Endothelial cell (in vitro differentiated cells): ENCODE measurements at regions not wholly inside any gene's neighbourhood (a gene's known extent, or its start where the extent isn't known, plus 50 kb on each side); places are given as distances from the start of the nearest gene placed in this dataset.

Experiments
- DNase-seq: peaks from one replicate; pipeline ENCODE4 v3.0.0; 2021; ENCODE audit warnings: low spot score
- H3K27ac Mint-ChIP-seq: one replicate; pipeline ENCODE4 v1.8.0; 2021; ENCODE audit warnings: mixed read lengths, inconsistent platforms; ENCODE audit not compliant: unreplicated experiment
- H3K27me3 Mint-ChIP-seq: one replicate; pipeline ENCODE4 v1.8.0; 2021; ENCODE audit warnings: mild to moderate bottlenecking, moderate library complexity, mixed read lengths, inconsistent platforms; ENCODE audit not compliant: unreplicated experiment
- H3K36me3 Mint-ChIP-seq: one replicate; pipeline ENCODE4 v1.8.0; 2021; ENCODE audit warnings: mild to moderate bottlenecking, low read depth, mixed read lengths, inconsistent platforms; ENCODE audit not compliant: unreplicated experiment
- H3K4me1 Mint-ChIP-seq: one replicate; pipeline ENCODE4 v1.8.0; 2021; ENCODE audit warnings: mild to moderate bottlenecking, mixed read lengths, inconsistent platforms; ENCODE audit not compliant: unreplicated experiment
- H3K4me3 Mint-ChIP-seq: one replicate; pipeline ENCODE4 v1.8.0; 2021; ENCODE audit warnings: mild to moderate bottlenecking, mixed read lengths, inconsistent platforms; ENCODE audit not compliant: unreplicated experiment
- H3K9me3 Mint-ChIP-seq: one replicate; pipeline ENCODE4 v1.8.0; 2021; ENCODE audit warnings: mixed read lengths, inconsistent platforms; ENCODE audit not compliant: unreplicated experiment
- TF ChIP-seq, protein P1 (sequence below): fragments of 200-600 bp; sonication (generic); IDR thresholded peaks from one replicate; pipeline ENCODE4 v1.5.0; 2021; ENCODE audit warnings: antibody characterized with exemption; ENCODE audit not compliant: unreplicated experiment

DNA sequence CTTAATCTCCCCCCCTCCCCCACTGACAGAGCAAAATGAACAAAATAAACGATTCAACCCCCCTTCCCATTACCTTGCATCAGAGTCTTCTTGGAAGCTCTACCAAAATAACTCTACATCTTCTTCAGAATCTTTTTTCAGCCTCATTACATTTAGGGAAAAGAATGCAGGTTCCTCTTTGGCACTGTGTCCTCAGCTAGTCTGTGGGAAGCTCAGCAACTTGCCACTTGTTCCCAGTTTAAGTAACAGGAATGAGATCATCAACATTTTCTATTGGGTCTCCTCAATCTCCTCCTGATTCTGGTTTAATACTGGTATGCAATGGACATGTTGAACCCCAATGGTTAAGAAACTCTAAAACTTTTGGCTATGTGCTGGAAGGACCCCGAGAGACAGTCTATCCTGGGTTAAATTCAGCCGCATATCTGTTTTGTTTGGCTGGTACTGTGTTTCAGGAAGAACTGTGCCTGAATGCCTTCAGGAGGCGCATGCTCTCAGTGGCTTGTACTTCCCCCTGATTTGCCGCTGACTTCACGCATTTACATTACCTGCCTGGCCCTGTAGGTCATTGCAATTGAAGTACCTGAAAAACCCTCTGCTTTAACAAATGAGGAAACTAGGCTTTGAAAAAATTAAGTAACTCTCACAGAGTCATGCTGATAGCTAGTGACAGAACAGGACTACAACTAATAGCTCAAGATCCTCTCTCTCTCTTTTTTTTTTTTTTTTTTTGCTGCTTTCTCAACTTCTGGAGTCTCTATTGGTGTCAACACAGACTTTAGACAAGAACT, 78.1 kb upstream of the HMHB1 start:
- Mint-ChIP-seq H3K36me3 (no peaks in the 10 kb centered on the region), H3K4me1 (no peaks in the 10 kb centered on the region), H3K27me3 (no peaks in the 10 kb centered on the region), H3K9me3 (no peaks in the 10 kb centered on the region), H3K27ac (no peak overlapping the region), H3K4me3 (no peak overlapping the region)
- TF ChIP-seq, protein P1, sequence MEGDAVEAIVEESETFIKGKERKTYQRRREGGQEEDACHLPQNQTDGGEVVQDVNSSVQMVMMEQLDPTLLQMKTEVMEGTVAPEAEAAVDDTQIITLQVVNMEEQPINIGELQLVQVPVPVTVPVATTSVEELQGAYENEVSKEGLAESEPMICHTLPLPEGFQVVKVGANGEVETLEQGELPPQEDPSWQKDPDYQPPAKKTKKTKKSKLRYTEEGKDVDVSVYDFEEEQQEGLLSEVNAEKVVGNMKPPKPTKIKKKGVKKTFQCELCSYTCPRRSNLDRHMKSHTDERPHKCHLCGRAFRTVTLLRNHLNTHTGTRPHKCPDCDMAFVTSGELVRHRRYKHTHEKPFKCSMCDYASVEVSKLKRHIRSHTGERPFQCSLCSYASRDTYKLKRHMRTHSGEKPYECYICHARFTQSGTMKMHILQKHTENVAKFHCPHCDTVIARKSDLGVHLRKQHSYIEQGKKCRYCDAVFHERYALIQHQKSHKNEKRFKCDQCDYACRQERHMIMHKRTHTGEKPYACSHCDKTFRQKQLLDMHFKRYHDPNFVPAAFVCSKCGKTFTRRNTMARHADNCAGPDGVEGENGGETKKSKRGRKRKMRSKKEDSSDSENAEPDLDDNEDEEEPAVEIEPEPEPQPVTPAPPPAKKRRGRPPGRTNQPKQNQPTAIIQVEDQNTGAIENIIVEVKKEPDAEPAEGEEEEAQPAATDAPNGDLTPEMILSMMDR = no peak
- no peak for DNase-seq

DNA sequence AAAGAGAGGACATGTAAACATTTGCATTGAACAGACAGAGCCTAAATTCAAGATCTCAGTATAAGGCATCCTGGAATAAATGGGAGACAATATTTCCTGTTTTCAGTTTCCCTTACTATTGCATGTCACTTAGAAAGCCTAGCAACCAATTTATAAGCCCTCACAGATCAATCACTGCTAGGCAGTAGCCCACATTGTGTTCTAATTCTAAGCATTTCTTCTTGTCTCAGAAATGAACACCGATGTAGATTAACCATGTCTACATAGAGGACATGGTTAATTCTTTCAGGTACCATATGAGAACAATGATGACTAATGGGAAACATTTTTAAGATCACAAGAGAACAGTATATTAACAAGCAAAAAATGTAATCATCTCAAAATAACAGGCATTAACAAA, 79.6 kb upstream of the HMHB1 start:
- Mint-ChIP-seq H3K9me3 (no peaks in the 10 kb centered on the region), H3K4me1 (no peaks in the 10 kb centered on the region), H3K36me3 (no peaks in the 10 kb centered on the region), H3K27ac (no peak overlapping the region), H3K27me3 (no peaks in the 10 kb centered on the region), H3K4me3 (no peak overlapping the region)
- TF ChIP-seq, protein P1 = no peak
- no peak for DNase-seq

DNA sequence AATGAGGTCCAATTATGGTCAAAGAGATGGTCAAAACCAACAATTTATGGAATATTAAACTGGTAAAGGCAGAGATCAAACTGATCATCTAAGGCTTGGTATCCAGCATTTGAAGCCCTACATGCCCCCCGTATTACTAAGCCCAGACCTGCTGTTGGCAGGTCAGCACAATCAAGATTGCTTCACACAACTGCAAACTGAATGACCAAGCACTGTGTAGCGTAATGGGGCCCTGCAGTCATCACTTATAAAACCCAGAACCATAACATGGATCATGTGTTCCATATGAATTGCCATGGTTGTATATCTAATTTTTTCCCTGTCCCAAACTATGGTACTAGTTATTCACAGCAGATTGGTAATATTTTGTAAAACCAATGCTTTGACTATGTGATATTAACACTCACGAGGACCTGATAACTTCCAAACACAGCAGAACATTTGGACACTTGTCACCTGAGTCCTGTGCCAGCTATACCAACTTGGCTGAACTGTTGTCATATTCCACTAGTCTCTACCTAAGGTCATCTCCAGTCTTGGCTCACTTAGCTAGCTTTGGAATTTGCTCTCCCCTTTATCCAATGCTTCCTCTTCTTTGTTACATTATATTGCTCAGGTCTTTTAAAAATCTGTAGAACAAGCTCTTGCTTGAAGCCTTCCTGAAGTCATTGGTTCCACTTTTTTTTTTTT, 81.7 kb upstream of the HMHB1 start:
- Mint-ChIP-seq H3K27ac (no peak overlapping the region), H3K27me3 (no peaks in the 10 kb centered on the region), H3K4me1 (no peaks in the 10 kb centered on the region), H3K4me3 (no peak overlapping the region), H3K36me3 (no peaks in the 10 kb centered on the region), H3K9me3 (no peaks in the 10 kb centered on the region)
- TF ChIP-seq, protein P1 = no peak
- no peak for DNase-seq

DNA sequence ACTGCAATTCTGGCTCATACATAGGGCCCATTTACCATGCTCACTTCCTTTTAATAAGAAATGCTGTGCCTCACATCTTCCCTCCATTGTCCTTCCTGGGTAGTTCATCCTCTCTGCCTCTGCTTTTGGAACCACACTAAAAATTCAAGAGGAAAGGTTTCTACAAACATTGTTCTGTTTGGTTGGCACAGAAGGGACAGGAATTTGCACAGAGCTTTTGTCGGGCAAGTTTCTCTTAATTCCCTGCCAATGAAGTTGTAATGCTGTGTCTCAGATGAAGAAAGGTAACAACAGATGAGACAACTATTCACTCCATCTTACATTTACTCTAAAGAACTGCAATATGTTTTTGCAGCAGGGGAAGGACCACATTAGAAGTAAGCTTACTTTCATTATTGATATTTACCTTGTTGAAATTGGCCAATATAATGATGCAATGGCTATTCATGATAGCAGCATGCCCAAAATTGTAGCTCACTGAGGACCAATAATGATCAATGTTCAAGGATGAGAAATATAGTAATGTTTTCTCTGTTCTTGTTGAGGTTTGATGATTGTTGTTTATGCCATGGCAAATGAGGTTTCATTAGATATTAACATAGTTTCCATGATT, 82.5 kb upstream of the HMHB1 start:
- Mint-ChIP-seq H3K36me3 (no peaks in the 10 kb centered on the region), H3K4me3 (no peak overlapping the region), H3K27ac (no peak overlapping the region), H3K9me3 (no peaks in the 10 kb centered on the region), H3K27me3 (no peaks in the 10 kb centered on the region), H3K4me1 (no peaks in the 10 kb centered on the region)
- TF ChIP-seq, protein P1 = no peak
- no peak for DNase-seq

DNA sequence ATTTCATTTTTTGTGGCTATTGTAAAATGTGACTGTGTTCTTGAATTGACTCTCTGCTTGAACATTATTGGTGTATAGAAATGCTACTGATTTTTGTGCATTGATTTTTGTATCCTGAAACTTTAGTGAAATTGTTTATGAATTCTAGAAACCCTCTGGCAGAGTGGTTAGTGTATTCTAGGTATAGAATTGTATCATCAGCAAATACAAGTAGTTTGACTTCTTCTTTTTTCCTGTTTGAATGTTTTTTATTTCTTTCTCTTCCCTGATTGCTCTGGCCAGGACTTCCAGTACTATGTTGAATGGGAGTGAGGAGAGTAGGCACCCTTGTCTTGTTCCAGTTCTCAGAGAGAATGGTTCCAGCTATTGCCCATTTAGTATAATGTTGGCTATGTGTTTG, 88.8 kb upstream of the HMHB1 start:
- Mint-ChIP-seq H3K27ac (no peak overlapping the region), H3K36me3 (no peaks in the 10 kb centered on the region), H3K27me3 (no peaks in the 10 kb centered on the region), H3K4me3 (no peak overlapping the region), H3K4me1 (no peaks in the 10 kb centered on the region), H3K9me3 (no peaks in the 10 kb centered on the region)
- TF ChIP-seq, protein P1 = no peak
- no peak for DNase-seq
